COLO829 (cell line): ENCODE measurements at regions not wholly inside any gene's neighbourhood (a gene's known extent, or its start where the extent isn't known, plus 50 kb on each side); places are given as distances from the start of the nearest gene placed in this dataset.
"Not testable (repeated sequence)": the region's sequence is repeated elsewhere in the genome, so short reads cannot be mapped to it uniquely, and the experiment has no call there.

ENCODE experiments used
- DNase-seq: peaks from one replicate; pipeline ENCODE4 v3.0.0; 2012; ENCODE audit warnings: low spot score

DNA sequence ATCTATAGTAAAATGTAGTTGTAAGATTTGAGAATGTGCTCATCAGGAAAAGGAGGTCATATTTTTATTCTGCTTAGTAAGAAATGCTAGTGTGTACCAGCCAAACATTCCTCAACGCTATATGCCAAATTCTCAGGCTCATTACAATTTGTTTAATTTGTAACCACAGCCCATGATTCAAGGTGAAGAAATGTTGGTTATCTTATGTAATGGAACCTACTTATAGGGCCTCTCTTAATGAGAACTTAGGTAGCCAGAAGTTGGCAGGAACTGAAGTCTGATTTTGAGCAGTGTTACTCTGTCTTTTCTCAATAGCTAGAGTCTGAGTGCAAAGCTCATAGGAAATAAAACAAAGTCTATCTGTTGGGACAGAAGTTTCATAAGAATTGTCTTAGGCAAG, 595.0 kb downstream of the GLUD2 start:
- DNase-seq, result no peak

DNA sequence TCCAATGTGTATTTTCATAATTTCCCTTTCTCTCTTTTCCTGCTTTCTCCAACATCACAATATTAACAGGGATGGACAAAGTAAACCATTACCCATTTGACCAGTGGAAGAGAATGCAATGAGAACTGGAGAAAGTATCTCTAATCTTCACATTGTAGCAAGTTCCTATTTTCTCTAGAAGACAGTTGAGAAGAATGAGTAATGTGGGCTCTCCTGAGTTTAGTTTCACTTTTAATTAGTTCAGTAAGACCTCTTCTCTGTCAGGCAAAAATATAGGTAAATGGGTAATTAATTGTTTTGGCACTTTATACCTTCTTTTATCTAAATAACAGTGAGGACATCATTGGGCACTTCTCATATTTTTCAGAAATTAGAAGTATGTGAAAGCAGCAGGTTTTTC, 602.0 kb downstream of the GLUD2 start:
- no peak for DNase-seq

DNA sequence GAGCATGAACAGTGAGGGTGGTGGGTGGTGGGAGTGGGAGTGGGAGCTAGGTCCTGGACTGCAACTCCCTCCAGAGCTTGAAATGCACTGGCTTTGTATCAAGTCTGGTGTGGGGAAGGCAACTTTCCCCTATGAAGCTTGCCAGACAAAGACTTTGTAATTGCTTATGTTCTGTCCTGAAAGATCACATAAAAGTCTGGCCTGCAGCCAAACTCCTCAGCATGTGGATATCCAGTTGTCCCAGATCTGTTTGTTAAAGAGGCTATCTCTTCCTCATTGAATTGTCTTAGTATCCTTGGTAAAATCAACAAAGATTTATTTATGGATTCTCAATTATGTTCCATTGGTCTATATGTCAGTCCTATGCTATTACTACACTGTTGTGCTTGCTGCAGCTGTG, 607.9 kb downstream of the GLUD2 start:
- DNase-seq, result no peak

DNA sequence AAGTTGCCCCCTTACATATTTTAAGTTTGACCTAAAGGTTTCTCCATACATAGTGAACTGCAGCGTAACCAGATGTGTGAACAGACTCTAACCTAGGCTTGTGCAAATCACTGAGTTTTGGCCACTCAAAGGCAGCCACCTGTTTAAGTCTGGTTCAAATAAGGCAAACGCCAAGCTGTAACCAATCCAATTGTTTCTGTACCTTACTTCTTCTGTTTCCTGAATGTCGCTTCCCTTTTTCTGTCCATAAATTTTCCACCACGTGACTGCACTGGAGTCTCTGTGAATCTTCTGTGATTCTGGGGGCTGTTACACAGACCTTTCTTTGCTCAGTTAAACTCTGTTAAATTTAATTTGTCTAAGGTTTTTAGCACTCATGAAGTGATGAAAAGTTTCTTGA, 618.8 kb downstream of the GLUD2 start:
- DNase-seq, result no peak

DNA sequence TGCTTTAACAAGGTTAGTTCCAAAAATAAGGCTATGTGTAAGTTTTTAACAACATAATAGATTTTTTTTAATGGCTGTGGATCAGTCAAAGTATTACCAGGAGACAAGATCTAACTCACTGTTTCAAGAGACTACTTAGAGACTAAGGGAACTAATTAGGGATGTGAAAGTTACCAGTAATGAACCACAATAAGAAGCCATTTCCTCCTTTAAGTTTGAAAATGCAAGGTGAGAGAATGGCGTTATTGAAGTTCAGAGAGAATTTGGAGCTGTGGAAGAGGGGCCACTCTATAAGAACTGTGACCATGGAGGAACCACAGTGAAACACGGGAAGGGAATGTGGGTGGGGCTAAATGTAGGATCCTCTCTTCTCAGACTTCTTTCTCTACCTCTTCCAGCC, 624.2 kb downstream of the GLUD2 start:
- no peak for DNase-seq

DNA sequence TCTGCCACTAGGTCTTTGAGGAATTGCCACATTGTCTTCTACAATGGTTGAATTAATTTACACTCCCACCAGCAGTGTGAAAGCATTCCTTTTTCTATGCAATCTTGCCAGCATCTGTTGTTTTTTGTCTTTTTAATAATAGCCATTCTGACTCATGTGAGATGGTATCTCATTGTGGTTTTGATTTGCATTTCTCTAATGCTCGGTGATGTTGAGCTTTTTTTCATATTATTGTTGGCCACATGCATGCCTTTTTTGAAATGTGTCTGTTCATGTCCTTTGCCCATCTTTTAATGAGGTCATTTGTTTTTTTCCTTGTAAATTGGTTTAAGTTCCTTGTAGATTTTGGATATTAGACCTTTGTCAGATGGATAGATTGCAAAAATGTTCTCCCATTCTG, 661.8 kb downstream of the GLUD2 start:
- DNase-seq, result not testable (repeated sequence)

DNA sequence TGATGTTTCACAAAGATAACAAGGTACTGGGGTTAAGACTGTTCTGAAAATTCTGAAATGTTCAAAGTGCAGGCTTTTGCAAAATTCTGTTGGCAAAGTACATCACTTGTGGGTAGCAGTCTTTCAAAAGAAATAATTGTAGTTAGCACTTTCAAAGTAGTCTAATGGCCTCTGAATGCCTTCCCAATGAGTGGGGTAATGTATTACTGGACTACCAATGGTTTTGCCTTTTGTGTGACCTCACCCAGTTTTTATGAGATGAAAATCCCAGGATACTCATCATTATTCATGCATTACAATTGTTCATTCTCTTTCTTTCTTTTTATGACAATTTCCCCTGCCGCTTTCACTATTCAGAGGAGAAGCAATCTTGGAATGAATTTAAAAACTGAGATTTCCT, 686.1 kb downstream of the GLUD2 start:
- DNase-seq, result no peak

DNA sequence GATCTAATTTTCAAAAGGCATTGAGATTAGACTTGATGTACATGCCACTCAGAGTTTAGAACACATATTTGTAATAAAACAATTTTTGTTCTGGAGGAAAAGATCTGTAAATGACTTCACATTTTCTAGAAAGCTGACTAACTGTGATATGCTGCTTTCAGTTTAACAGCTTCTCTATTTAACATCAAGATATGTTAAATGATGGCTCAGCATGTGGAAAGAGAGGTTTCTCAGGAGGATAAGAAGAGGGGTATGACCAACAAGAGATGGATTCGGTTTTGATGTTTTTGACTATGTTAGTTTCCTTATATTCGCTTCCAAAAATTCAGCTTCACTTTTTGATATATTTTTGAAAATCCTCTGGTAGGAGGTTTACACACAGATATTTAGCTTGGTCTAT, 698.7 kb downstream of the GLUD2 start:
- DNase-seq, result no peak

DNA sequence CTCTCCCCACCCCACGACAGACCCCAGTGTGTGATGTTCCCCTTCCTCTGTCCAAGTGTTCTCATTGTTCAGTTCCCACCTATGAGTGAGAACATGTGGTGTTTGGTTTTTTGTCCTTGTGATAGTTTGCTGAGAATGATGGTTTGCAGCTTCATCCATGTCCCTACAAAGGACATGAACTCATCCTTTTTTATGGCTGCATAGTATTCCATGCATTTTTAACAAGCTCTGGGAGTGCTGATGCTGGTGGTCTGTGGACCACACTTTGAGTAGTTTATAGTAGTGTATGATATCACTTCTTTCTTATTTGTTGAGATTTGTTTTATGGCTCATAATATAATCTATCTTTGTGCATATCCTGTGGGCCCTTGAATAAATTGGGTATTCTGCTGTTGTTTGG, 706.2 kb downstream of the GLUD2 start:
- not testable (repeated sequence) for DNase-seq

DNA sequence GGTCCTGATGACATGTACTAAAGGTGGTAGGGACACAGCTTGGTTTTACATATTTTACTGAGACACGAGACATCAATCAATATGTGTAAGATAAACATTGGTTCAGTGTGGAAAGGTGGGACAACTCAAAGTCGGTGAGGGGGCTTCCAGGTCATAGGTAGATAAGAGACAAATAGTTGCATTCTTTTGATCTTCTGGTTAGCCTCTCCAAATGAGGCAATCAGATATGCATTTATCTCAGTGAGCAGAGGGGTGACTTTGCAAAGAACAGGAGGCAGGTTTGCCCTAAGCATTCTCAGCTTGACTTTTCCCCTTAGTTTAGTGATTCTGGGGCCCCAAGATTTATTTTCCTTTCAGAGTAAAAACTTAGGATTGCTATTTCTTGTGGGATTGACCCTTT, 706.9 kb downstream of the GLUD2 start:
- no peak for DNase-seq

DNA sequence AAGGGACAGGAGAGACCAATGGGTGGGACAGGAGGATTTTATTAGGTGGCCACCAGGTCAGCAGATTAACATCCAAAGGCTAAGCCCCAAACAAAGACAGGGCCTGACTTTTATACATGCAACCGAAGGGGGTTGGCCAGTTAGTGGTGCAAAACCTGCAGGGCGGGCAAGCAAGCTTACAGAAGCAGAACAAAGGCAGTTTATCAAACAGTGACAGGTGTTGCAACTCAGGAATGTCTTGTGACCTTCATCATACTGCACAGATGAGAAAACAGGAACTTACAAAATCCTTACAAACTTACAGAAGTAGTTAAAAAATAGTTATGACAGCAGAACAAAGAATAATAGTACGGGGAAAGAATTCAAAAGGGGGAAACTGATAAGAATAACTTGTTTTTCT, 708.1 kb downstream of the GLUD2 start:
- no peak for DNase-seq

DNA sequence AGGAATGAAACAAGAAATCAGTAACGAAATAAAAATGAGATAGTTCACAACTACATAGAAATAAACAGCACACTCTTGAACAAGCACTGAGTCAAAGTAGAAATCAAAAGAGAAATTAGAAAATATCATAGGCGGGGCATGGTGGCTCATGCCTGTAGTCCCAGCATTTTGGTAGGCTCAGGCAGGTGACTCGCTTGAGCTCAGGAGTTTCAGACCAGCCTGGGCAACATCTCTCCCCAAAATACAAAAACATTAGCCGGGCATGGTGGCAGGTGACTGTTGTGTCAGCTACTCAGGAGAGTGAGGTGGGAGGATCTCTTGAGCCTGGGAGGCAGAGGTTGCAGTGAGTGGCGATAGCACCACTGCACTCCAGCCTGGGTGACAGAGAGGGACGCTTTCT, 714.4 kb downstream of the GLUD2 start:
- DNase-seq, result no peak

DNA sequence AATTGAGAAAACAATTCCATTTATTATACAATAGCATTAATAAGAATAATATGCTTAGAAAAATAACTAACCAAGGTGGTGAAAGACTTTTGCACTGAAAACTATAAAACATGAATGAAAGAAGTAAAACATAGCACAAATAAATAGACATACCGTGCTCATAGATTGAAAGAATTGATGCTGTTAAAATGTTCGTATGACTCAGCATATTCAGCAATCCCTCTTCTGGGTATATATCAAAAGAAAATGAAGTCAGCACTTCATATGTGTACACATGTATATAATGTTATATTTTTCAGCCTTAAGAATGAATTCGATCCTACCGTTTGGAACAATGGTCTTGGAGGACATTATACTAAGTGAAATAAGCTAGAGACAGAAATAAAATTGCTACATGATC, 716.3 kb downstream of the GLUD2 start:
- no peak for DNase-seq

DNA sequence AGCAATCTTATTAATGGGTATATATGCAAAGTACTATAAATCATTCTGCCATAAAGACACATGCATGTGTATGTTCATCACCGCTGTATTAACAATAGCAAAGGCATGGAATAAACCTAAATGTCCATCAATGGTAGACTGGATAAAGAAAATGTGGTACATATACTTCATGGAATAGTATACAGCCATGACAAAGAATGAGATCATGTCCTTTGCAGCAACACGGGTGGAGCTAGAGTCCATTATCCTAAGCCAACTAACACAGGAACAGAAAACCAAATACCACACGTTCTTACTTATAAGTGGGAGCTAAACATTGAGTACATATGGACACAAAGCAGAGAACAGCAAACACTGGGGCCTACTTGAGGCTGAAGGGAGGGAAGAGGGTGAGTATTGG, 720.8 kb downstream of the GLUD2 start:
- not testable (repeated sequence) for DNase-seq

DNA sequence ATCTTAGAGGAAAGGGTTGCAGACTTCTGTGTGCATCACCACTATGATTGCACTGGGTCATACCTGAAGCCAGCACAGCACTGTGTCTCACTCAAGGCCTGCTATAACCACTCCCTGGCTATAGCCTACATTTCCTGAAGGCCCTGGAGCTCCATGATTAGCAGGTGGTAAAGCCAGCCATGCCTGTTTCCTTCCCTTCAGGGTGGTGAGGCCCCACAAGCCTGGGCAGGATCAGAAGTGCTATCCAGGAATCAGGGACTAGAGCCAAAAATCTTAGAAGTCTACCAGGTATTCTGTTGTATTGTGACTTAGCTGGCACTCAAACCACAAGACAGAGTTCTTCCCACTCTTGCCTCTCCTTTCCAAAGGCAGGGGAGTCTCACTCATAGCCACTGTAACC, 734.6 kb downstream of the GLUD2 start:
- DNase-seq, result no peak

DNA sequence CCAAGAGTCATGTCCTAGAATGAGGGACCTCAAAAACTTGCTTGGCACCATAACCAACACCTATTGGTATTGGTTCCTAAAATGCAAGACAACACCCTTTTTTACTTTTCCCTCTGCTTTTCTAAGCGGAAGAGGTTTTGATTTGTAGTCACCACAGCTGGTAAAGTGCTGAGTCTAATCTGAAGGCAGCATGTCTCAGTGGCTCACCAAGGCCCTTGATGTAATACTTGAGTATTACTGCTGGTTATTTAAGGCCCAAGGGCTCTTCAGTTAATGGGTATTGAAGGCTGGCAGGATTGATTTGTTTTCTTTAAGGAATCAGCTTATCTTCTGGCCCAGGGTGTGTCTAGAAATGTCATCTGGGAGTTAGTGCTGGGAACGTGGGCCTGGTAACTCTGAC, 735.1 kb downstream of the GLUD2 start:
- no peak for DNase-seq

DNA sequence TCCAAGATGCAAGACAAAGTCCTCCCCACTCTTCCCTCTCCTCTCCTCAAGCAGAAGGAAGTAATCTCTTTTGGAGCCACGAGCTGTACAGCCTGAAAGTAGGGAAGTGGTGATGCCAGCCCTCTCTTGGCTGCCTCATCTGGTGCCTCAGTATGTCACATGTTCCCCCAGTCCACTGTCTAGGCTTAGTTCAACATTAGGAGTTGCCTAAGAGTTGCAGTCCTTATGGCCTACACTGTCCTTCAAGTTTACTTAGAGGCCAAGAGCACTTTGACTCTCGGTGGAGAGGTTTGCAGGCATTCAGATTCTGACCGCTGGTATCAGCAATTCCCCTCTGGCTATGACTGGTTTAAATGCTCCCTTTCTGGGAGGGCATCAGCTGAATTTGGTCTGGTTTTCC, 735.6 kb downstream of the GLUD2 start:
- no peak for DNase-seq

DNA sequence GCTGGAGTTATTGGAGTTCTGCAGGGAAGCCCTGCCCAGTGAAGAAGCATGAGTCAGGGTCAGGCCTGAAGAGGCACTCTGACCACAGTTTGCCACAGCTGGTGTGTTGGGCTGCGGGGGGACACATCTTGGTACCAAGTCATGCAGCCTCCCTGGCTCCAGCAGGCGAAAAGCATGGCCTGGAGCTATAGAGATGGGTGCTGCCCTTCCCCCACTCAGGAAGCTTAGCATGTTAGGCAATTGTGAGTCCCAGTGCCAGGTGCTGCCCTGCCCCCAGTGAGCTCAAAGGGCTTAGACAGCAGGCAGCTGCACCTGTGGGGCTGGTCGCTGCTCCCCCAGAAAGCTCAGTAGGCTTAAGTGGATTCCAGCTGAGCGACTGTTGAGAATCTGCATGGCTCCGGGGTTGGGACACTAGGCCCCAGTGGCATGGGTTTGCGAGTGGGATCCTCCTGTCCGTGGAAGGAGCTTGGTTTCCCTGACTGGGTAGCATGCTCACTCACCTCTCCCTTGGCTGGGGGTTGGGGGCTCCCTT, 755.5 kb downstream of the GLUD2 start:
- DNase-seq, result no peak

DNA sequence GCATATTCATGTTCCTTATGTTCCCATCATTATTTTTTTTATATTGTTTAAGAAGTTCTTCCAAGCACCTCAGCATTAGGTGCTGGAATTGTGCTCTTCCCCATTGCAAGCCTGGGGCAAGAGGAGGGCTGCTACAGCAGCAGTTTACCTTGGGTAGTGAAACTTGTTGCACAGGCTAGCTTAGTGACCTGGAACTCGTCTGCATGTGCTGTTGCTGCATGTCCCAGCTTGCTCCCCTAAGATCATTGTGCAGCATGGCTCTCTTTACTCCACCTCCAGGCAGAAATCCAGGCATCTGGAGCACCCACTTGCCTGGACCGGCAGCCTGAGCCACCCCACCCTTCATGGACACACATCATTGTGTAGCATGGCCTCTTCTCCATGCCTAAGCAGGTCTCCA, 776.0 kb downstream of the GLUD2 start:
- no peak for DNase-seq

DNA sequence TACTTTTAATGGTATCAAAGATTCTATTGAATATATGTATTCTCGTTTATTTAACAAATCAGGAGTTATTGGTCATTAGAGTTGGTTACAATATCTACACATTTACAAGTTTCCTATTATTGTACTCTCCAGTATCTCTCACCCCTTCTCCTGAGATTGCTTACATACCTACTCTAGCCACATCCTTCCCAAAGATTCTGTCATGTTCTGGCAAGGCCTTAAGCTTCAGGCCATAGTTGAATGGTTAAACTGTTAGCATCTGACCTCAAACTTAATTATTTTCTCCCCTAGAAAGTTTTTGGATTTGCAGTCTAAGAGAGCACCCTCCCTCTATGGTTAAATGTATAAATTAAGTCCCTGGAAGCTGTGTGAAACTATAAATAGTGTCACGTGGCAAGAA, 784.2 kb downstream of the GLUD2 start:
- DNase-seq, result no peak

DNA sequence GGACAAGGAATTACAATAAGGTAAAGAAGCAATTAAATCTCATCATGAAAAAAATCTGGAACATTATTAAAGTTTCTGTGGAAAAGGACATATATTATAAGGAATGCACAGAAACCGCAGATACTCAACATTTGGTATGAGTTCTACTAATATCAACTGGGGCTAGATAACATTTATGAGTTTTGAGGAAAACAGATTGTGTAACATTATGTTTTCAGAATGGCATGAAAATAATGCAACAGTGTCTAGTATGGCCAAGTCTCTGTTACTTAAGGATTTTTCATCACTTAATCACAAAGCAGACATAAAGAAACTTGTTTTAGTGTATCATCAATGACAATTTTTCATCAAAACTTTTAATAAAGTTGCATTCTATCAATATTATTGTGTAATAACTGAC, 785.0 kb downstream of the GLUD2 start:
- DNase-seq, result no peak

DNA sequence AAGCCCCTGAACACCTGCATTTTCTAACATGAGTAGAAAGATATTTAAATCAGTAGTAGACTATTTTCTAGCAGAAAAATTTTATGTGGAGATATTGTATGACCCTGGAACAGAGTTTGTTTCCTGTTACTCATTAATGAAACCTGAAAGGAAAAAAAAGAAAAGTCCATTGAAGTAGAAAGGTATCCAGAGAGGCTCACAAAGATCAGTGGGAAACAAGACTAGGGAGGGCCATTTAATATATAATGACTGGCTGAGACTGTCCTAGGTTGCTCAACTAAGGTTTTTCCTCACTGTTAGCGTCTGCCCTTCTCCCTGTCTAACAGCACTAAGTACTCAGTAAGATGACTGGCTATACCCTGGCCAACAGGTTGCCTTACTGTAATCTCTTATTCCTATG, 788.6 kb downstream of the GLUD2 start:
- DNase-seq, result no peak

DNA sequence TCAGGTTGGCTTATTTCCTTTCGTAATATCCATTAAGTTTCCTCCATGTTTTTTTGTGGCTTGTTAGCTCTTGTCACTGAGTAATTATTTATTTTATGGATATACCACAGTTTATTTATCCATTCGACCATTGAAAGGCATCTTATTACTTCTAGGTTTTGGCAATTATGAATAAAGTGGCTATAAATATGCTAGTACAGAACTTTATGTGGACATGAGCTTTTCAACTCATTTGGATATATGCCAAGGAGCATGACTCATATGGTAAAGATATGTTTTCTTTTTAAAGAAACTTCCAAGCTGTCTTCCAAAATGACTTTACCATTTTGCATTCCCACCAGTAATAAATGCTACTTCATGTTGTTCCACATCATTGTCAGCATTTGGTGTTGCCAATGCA, 803.6 kb downstream of the GLUD2 start:
- peak; percentile 0 for DNase-seq

DNA sequence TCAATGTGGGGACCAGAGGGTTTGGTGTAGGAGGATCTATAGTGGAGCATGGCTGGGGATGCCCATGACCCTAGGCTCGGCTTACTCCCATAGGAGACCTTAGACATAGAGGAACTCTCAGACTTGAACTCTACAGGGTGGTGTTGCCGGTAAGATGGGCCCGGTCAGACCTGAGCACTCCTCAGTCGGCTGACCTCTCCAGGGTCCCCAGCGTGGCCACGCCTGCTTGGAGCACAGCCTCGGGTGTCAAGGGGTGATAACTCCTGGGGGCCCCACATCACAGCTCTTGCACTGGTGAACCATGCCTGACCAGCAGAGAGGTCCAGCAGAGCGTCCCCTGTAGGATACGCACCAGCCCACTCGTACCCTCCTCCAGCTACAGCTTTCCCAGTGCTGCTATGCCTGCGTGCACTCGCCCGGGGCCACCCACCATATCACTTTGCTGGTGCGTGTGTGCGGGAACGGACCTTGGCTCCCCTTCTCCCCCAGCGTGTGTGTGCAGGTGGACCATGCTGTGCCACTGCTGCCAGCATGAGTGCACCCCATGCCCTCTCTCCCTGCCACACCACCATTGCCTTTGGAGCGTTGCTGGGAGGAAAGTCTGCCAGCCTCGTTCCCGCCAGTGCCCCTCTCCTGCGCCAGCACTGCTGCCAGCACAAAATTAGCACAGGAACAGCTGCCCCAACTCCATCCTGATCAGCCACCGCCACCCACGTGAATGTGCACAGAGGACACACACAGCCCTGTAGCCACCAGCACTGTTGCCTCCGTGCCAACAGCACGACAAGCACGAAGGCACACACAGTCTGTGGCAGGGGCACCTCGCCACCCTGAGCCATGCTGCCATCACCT, 806.6 kb downstream of the GLUD2 start:
- DNase-seq, result no peak
